GM12864 (cell line): ENCODE measurements at regions not wholly inside any gene's neighbourhood (a gene's known extent, or its start where the extent isn't known, plus 50 kb on each side); places are given as distances from the start of the nearest gene placed in this dataset.

Experiments
- DNase-seq: peaks from one replicate; pipeline ENCODE4 v3.0.0-alpha.2; 2011; ENCODE audit warnings: low read depth
- H3K4me3 ChIP-seq: 2 replicates; pipeline ENCODE4 v1.5.1; 2011; ENCODE audit warnings: mild to moderate bottlenecking, low read depth, low read length, control low read depth
- TF ChIP-seq, protein P1 (sequence below): IDR thresholded peaks from 2 replicates; pipeline ENCODE4 v1.5.1; 2011; ENCODE audit warnings: low read depth, mild to moderate bottlenecking, moderate library complexity, low read length, control low read depth, inconsistent platforms; ENCODE audit errors: missing control alignments

DNA sequence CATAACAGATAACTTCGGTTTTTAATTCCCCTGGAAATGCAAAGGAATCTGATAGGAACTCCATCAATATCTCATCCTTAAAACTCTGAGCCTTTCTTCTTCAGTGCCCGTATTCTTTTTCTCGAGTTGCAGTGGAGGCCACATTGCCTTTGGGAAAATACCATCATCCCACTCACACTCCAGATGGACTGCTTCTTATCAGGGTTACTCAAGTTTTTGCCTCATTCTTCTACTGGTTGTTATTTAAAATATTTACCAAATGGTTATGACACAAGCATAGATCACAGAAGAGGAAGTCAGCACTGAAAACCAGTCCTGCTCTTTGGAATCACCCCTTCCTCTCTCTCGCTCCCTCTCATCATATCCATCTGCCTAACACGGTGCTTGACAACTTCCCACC lies 1020.5 kb upstream of the SLC10A2 start:
- no peak overlapping the region for H3K4me3 ChIP-seq
- TF ChIP-seq, protein P1, sequence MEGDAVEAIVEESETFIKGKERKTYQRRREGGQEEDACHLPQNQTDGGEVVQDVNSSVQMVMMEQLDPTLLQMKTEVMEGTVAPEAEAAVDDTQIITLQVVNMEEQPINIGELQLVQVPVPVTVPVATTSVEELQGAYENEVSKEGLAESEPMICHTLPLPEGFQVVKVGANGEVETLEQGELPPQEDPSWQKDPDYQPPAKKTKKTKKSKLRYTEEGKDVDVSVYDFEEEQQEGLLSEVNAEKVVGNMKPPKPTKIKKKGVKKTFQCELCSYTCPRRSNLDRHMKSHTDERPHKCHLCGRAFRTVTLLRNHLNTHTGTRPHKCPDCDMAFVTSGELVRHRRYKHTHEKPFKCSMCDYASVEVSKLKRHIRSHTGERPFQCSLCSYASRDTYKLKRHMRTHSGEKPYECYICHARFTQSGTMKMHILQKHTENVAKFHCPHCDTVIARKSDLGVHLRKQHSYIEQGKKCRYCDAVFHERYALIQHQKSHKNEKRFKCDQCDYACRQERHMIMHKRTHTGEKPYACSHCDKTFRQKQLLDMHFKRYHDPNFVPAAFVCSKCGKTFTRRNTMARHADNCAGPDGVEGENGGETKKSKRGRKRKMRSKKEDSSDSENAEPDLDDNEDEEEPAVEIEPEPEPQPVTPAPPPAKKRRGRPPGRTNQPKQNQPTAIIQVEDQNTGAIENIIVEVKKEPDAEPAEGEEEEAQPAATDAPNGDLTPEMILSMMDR = no peak
- no peak for DNase-seq

DNA sequence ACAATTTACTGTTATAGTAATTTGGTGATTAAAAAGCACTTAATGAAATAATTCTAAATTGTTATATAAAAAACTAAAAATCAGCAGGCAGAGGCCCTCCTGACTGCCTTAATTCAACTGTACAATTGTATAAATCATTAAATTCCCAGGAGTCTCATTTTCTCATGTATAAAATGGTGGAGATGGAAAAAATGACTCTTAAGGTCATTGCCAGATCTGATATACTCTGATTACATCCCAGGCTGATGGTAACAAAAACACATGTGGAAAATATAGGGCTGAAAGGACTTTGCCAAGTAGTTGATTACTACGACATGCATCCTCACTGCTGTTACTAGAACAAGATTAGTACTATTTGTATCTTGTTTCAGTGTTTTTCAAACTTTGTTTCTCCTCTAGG lies 1020.0 kb upstream of the SLC10A2 start:
- TF ChIP-seq, protein P1 = no peak
- DNase-seq = no peak
- no peak overlapping the region for H3K4me3 ChIP-seq

DNA sequence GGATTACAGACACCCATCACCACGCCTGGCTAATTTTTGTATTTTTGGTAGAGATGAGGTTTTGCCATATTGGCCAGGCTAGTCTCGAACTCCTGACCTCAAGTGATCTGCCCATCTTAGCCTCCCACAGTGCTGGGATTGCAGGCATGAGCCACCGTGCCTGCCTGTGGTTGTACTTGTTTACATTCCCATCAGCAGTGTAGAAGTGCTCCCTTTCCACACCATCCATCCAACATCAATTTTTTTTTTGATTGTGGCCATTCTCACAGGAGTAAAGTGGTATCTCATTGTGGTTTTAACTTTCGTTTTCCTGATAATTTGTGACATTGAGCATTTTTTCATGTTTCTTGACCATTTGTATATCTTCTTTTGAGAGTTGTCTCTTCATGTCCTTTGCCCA lies 1019.4 kb upstream of the SLC10A2 start:
- TF ChIP-seq, protein P1 = no peak
- no peak overlapping the region for H3K4me3 ChIP-seq
- DNase-seq = no peak

DNA sequence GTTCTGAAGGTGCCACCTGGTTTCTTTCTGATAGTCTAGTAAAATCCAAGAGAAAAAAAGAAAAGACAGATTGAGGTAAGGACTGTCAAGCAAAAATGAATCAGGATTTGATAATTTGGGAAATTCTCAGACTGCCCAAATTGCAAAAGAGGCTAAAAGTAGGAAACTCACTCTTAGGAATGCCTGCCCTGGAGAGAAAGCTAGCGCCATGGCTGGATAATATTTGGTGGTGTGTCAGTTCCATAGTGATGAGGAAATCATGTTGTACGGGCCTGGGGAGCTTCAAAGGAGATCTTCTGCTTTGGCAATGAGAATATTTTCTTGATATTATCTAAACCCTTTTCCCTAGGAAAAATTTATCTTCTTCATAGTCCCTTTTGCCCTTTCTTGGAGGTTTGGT lies 1008.1 kb upstream of the SLC10A2 start:
- no peak overlapping the region for H3K4me3 ChIP-seq
- TF ChIP-seq, protein P1 = no peak

DNA sequence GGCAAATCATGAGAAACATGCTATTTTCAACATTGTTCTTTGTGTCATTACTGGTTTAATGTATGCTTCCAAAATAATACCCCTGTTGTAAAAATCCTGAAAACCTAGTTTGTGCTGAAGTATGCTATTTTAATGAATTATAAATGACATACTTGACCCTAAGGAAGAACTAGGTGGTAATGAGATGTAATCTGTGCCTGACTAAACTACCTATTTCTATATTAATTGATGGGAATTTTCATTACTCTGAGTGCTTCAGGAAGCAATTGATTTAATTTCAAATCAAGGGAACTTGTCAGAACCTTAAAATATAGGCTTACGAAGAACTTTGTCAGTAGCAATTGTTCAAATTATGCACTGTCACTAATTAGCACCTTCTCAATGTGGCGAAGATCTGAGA lies 1005.6 kb upstream of the SLC10A2 start:
- no peak overlapping the region for H3K4me3 ChIP-seq

More for the DNA sequence above, 1008.1 kb upstream of the SLC10A2 start:
- no peak for DNase-seq

DNA sequence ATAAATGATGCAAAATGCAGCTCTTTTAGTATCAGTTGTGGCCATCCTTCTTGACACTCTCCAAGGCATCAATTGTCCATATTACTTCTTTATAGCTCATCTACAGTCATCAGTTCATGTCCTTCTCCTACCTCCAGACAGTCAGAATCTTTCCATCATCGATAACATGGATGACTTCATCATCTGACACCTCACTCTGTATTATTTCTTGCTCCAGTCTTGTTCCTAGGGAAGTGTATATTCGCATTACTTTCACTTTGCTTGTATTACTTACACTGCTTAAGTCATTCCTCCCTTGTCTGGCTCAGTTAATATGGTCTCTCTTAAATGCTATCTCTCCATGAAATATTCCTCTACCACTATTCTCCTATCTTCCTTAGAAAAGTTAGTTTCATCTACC lies 999.1 kb upstream of the SLC10A2 start:
- H3K4me3 ChIP-seq = no peak overlapping the region
- no peak for DNase-seq
- TF ChIP-seq, protein P1 = no peak

More for the DNA sequence above, 1005.6 kb upstream of the SLC10A2 start:
- TF ChIP-seq, protein P1 = no peak
- DNase-seq = no peak

DNA sequence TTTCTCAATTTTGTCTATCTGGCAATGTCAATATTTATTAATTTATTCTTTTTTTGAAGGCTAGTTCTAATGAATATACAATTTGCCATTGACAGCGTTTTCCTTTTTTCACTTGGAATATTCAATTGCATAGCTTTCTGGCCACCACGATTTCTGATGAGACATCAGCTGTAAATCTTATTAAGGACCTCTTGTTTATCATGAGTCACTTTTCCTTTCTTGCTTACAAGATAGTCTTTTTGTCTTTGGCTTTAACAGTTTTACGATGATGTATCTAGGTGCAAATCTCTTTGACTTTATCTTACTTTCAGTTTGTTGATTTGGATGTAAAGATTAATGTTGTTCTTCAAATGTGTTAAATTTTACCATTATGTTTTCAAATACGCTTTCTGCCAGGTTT lies 991.6 kb upstream of the SLC10A2 start:
- no peak overlapping the region for H3K4me3 ChIP-seq
- TF ChIP-seq, protein P1 = no peak
- DNase-seq = no peak
